Peyer's patch (tissue), 4 donors: ENCODE measurements at regions not wholly inside any gene's neighbourhood (a gene's known extent, or its start where the extent isn't known, plus 50 kb on each side); places are given as distances from the start of the nearest gene placed in this dataset.

Experiments used
- DNase-seq, 3 donors: peaks; one replicate each; pipeline ENCODE4 v3.0.0-alpha.2; 2017 to 2019
- H3K27ac ChIP-seq, 4 donors: fragments of 200-600 bp; sonication (generic); one replicate each; pipeline ENCODE4 v1.5.1; 2016 to 2019
- H3K27me3 ChIP-seq, 2 donors: fragments of 200-600 bp; sonication (generic); one replicate each; pipeline ENCODE4 v1.5.1; 2019
- H3K36me3 ChIP-seq, 3 donors: fragments of 200-600 bp; sonication (generic); one replicate each; pipeline ENCODE4 v1.5.1; 2016 to 2019
- H3K4me1 ChIP-seq, 4 donors: fragments of 200-600 bp; sonication (generic); one replicate each; pipeline ENCODE4 v1.5.1; 2016 to 2019
- H3K4me3 ChIP-seq, 4 donors: fragments of 200-600 bp; sonication (generic); 1 replicate in 3 of 4; 2 replicates in 1 of 4; pipeline ENCODE4 v1.5.1; 2016 to 2019; ENCODE audit warnings: mild to moderate bottlenecking in 1 of 4
- H3K9me3 ChIP-seq, 4 donors: fragments of 200-600 bp; sonication (generic); one replicate each; pipeline ENCODE4 v1.5.1; 2016 to 2019; ENCODE audit warnings: mild to moderate bottlenecking in 1 of 4
- POLR2A ChIP-seq, 2 donors: fragments of 450-650 bp; IDR thresholded peaks; one replicate each; pipeline ENCODE4 v1.5.1; 2017; ENCODE audit warnings: antibody characterized with exemption in 2 of 2, mild to moderate bottlenecking in 2 of 2, moderate library complexity in 2 of 2
- TF ChIP-seq, protein P1 (sequence below), 6 experiments: fragments of 450-650 bp in 4 of 6; fragments of 200-600 bp in 2 of 6; sonication (generic) in 1 of 6; IDR thresholded peaks; one replicate each; pipeline ENCODE4 v1.5.1; 2017 to 2019; ENCODE audit warnings: antibody characterized with exemption in 6 of 6, mild to moderate bottlenecking in 3 of 6, moderate library complexity in 1 of 6

DNA sequence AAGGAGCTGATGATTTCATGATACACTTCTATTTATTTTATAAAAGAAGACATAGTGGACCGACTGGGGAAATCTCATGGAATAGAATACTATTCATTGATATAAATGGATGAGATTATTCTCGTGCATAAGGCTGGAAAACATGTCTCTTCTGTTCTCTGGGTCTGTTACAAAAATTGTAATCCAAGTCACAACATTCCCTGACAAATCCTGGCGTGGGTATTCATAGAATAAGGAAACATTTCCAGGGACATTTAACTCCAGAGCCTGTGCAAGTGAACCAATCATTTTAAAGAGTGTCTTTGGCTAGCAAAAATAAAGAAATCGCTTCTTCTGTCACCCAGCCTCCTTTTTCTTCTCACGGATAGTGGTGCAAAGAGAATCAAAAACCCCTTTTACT, 1148.5 kb upstream of the AUTS2 start:
- no peak for TF ChIP-seq POLR2A (IDR thresholded peaks at IDR 0.05)
- TF ChIP-seq, protein P1, sequence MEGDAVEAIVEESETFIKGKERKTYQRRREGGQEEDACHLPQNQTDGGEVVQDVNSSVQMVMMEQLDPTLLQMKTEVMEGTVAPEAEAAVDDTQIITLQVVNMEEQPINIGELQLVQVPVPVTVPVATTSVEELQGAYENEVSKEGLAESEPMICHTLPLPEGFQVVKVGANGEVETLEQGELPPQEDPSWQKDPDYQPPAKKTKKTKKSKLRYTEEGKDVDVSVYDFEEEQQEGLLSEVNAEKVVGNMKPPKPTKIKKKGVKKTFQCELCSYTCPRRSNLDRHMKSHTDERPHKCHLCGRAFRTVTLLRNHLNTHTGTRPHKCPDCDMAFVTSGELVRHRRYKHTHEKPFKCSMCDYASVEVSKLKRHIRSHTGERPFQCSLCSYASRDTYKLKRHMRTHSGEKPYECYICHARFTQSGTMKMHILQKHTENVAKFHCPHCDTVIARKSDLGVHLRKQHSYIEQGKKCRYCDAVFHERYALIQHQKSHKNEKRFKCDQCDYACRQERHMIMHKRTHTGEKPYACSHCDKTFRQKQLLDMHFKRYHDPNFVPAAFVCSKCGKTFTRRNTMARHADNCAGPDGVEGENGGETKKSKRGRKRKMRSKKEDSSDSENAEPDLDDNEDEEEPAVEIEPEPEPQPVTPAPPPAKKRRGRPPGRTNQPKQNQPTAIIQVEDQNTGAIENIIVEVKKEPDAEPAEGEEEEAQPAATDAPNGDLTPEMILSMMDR (IDR thresholded peaks at IDR 0.05): no peak
- H3K4me3 ChIP-seq: no peak overlapping the region
- H3K9me3 ChIP-seq: no peaks in the 10 kb centered on the region
- H3K4me1 ChIP-seq: no peaks in the 10 kb centered on the region
- no peak overlapping the region for H3K27ac ChIP-seq
- H3K36me3 ChIP-seq: no peaks in the 10 kb centered on the region
- no peaks in the 10 kb centered on the region for H3K27me3 ChIP-seq
- DNase-seq: no peak

DNA sequence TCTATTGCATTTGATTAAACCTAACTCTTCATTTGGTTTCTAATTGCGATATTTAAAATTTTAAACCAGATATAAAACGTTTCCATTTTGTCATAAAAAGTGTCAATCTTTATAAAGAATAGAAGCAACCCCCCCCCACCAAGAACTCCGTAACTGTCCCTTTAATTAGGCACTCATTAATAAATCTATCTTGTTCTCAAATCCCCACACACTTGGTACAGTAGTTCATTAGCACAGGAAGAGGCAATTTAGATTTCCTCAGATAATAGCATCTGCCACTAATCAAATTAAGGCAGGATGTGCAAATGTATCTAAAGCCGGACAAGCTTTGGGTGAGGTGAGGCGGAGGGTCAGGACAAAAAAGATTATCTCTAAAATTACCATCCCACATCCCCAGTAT, 1143.3 kb upstream of the AUTS2 start:
- H3K9me3 ChIP-seq: no peaks in the 10 kb centered on the region
- DNase-seq: no peak
- no peak overlapping the region for H3K27ac ChIP-seq

DNA sequence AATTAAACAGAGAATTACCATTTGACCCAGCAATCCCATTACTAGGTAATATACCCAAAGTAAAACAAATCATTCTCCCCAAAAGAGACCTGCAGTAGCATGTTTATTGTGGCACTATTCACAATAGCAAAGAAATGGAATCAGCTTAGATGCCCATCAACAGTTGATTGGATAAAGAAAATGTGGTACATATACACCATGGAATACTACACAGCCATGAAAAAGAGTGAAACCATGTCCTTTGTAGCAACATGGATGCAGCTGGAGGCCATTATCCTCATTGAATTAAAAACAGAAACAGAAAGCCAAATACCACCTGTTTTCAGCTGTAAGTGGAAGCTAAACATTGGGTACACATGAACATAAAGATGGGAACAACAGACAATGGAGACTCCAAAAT, 1141.8 kb upstream of the AUTS2 start:
- Histone ChIP-seq H3K9me3 (no peaks in the 10 kb centered on the region), H3K36me3 (no peaks in the 10 kb centered on the region), H3K27me3 (no peaks in the 10 kb centered on the region), H3K4me3 (no peak overlapping the region), H3K27ac (no peak overlapping the region), H3K4me1 (no peaks in the 10 kb centered on the region)
- DNase-seq: no peak
- TF ChIP-seq, protein P1 (IDR thresholded peaks at IDR 0.05): no peak
- no peak for TF ChIP-seq POLR2A (IDR thresholded peaks at IDR 0.05)

More for the DNA sequence above, 1143.3 kb upstream of the AUTS2 start:
- no peaks in the 10 kb centered on the region for H3K36me3 ChIP-seq
- no peak overlapping the region for H3K4me3 ChIP-seq
- no peak for TF ChIP-seq POLR2A (IDR thresholded peaks at IDR 0.05)
- TF ChIP-seq, protein P1 (IDR thresholded peaks at IDR 0.05): no peak
- H3K4me1 ChIP-seq: no peaks in the 10 kb centered on the region
- H3K27me3 ChIP-seq: no peaks in the 10 kb centered on the region

DNA sequence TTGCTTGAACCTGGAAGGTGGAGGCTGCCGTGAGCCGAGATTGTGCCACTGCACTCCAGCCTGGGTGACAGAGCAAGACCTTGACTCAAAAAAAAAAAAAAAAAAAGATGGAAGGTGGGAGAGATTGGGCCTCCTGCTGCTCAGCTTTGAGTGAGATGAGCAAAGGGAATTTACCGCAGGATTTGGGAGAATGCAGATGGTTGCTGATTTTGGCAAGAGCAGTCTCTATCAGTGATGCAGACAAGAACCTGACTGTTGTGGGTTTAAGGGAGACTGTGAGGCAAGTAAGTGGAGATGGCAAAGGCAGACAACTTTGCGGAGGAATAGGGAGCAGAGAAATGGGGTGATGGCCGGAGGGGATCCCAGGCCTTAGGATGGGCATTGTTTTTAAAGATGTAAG, 1140.8 kb upstream of the AUTS2 start:
- no peaks in the 10 kb centered on the region for H3K27me3 ChIP-seq
- no peaks in the 10 kb centered on the region for H3K36me3 ChIP-seq
- TF ChIP-seq POLR2A (IDR thresholded peaks at IDR 0.05): no peak
- TF ChIP-seq, protein P1 (IDR thresholded peaks at IDR 0.05): no peak
- no peak overlapping the region for H3K27ac ChIP-seq
- no peak for DNase-seq
- H3K4me1 ChIP-seq: no peaks in the 10 kb centered on the region
- H3K4me3 ChIP-seq: no peak overlapping the region
- H3K9me3 ChIP-seq: no peaks in the 10 kb centered on the region

DNA sequence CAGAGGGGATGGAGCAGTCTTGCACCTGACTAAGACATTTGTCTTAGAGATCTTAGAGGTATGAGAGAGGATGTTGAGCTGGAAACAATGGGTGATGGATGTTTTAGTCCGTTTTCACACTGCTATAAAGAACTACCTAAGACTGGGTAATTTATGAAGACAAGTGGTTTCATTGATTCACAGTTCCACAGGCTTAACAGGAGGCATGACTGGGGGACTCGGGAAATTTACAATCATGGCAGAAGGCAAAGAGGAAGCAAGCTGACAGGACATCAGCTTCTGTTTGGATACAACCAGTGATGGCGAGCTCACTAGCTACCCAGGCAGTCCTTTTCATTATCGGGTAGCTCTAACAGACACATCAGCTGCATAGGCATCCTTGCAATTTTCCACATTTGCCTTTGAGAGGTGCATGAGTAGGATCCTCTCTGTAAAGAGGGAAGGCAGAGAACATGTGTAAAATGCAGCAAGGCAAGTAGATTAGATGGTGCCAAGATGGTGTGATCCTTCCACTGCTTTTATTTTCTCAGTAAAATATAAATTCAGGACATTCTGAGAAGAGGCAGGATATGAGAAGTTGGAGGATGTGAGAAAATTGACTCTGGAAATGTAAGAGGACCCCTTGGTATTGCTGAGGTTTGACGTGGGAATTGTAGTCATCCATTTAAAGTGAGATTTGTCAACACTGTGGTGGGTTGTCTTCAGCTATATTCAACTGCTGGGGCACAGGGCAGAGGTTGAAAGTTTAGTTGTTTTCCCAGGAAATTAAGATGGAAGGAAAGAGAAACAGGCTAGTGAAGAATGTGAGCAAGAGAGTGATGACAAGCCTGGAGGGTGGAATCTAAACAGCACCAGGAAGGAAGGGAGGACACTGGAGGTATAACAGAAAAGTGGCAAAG, 1140.0 kb upstream of the AUTS2 start:
- H3K27ac ChIP-seq: no peak overlapping the region
- DNase-seq: no peak
- no peak overlapping the region for H3K4me3 ChIP-seq
- H3K36me3 ChIP-seq: no peaks in the 10 kb centered on the region
- H3K9me3 ChIP-seq: no peaks in the 10 kb centered on the region
- H3K4me1 ChIP-seq: no peaks in the 10 kb centered on the region
- TF ChIP-seq POLR2A (IDR thresholded peaks at IDR 0.05): no peak
- TF ChIP-seq, protein P1 (IDR thresholded peaks at IDR 0.05): no peak
- no peaks in the 10 kb centered on the region for H3K27me3 ChIP-seq
